ENCODE measurements at regions not wholly inside any gene's neighbourhood (a gene's known extent, or its start where the extent isn't known, plus 50 kb on each side); places are given as distances from the start of the nearest gene placed in this dataset.
A peak's percentile ranks its signal among the peaks of the same experiment; 100 is the strongest.

GRCh38 chr3:170814822-170815221 lies 55.2 kb downstream of the RPL22L1 start:
- H3K27ac ChIP-seq, result no peak overlapping the region
- TF ChIP-seq ZFX (IDR thresholded peaks at IDR 0.05) (no peak), CTCF (conservative IDR thresholded peaks at IDR 0.05) (no peak)

GRCh38 chr3:170813266-170813665 lies 56.7 kb downstream of the RPL22L1 start:
- TF ChIP-seq ZFX (IDR thresholded peaks at IDR 0.05), result no peak
- TF ChIP-seq CTCF (conservative IDR thresholded peaks at IDR 0.05), result no peak
- no peak overlapping the region for H3K27ac ChIP-seq

- no peak overlapping the region for H3K27ac ChIP-seq
Measured at GRCh38 chr3:170811928-170812591, 57.9 kb downstream of the RPL22L1 start.

GRCh38 chr3:170811515-170811914 lies 58.5 kb downstream of the RPL22L1 start:
- TF ChIP-seq ZFX (IDR thresholded peaks at IDR 0.05), result no peak
- no peak for TF ChIP-seq CTCF (conservative IDR thresholded peaks at IDR 0.05)
- no peak overlapping the region for H3K27ac ChIP-seq

More at GRCh38 chr3:170811928-170812591, 57.9 kb downstream of the RPL22L1 start:
- TF ChIP-seq CTCF (conservative IDR thresholded peaks at IDR 0.05) (peak; percentile 99), ZFX (IDR thresholded peaks at IDR 0.05) (no peak)

GRCh38 chr3:170809975-170810357 lies 60.0 kb downstream of the RPL22L1 start:
- TF ChIP-seq CTCF (conservative IDR thresholded peaks at IDR 0.05) (no peak), ZFX (IDR thresholded peaks at IDR 0.05) (no peak)
- H3K27ac ChIP-seq, result no peak overlapping the region

- no peak overlapping the region for H3K27ac ChIP-seq
- TF ChIP-seq CTCF (conservative IDR thresholded peaks at IDR 0.05) (peak; percentile 87), ZFX (IDR thresholded peaks at IDR 0.05) (no peak)
Measured at GRCh38 chr3:170809007-170809974, 60.7 kb downstream of the RPL22L1 start.

- TF ChIP-seq CTCF (conservative IDR thresholded peaks at IDR 0.05), result no peak
- no peak for TF ChIP-seq ZFX (IDR thresholded peaks at IDR 0.05)
- no peak overlapping the region for H3K27ac ChIP-seq
Measured at GRCh38 chr3:170808041-170808440, 62.0 kb downstream of the RPL22L1 start.
